GM21381 (cell line): ENCODE measurements at regions not wholly inside any gene's neighbourhood (a gene's known extent, or its start where the extent isn't known, plus 50 kb on each side); places are given as distances from the start of the nearest gene placed in this dataset.
"Not testable (repeated sequence)": the region's sequence is repeated elsewhere in the genome, so short reads cannot be mapped to it uniquely, and the experiment has no call there.

Source experiments
- ATAC-seq: cut with Tn5 transposase; IDR thresholded peaks from one replicate; pipeline ENCODE4 v1.9.1; 2021; ENCODE audit warnings: mild to moderate bottlenecking, moderate library complexity; ENCODE audit not compliant: unreplicated experiment

GRCh38 chr9:754150-754931 is 87.2 kb upstream of the DMRT1 start:
- ATAC-seq, result no peak

- peak; percentile 48 for ATAC-seq
Observed at GRCh38 chr9:755454-756381, 85.8 kb upstream of the DMRT1 start.

GRCh38 chr9:757246-757881 is 84.1 kb upstream of the DMRT1 start:
- ATAC-seq, result no peak

GRCh38 chr9:758146-758545 is 83.4 kb upstream of the DMRT1 start:
- no peak for ATAC-seq

GRCh38 chr9:759541-759940 is 82.0 kb upstream of the DMRT1 start:
- no peak for ATAC-seq

DNA sequence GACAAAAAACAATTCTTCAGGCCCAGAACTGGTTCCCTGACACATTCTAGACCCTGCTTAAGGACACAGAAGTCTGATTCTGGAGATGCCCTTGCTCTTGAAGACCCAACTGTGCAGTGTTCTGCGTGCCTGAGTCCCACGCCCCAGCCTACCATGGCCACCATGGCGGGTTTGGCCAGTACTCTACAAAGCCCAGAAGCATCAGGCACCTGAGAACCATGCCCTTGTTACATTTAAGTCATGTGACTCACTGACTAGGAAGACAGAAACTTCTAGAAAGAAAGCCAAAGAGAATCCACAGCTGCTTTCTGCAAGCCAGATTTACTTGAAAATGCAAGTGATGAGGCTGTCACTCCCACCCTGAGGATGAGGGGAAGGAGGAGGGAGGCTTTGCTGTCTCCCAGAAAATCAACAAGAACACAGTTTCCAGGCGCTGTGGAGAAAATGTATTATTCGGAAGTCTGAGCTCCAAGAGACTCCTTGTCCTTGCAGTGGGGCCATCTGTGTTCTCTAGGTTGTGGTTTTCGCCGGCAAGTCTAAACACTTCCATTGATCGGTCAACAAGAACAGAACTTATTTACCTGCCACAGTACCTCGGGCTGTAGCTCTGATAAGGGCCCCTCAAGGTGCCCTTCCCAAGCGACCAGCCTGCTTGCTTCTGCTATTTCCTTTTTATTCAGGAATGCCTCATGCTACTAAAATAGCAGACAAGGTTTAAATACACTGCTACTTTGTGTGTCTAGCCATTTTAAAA is 81.3 kb upstream of the DMRT1 start:
- no peak for ATAC-seq

DNA sequence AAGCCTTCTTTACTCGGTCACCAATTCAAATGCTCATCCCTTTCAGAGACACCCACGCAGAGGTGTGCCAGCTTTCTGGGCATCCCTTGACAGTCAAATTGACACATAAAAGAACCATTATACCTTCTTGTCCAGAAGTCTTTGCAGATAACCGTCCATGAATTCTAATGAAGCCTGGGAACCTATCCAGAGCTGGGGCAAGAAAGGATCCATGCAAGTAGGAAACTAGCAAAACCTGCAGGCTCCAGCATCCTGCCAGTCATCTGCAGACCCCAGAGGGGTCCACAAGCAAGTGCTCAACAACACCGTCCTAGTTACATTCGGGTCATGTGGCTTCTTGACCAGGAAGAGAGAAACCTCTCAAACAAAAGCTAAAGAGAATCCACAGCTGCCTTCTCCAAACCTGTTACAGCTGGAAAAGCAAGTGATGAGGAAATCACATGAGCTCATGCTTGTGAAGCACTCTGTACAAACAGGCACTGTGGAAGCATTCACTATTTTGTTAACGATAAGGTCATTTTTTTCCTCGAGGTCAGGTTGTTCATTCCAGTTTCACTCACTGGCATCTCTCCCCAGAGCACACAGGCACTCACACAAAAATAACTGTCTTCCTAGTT is 80.2 kb upstream of the DMRT1 start:
- ATAC-seq, result no peak

GRCh38 chr9:761793-762560 is 79.5 kb upstream of the DMRT1 start:
- no peak for ATAC-seq

- ATAC-seq, result no peak
Observed at GRCh38 chr9:763692-764091, 77.8 kb upstream of the DMRT1 start.

DNA sequence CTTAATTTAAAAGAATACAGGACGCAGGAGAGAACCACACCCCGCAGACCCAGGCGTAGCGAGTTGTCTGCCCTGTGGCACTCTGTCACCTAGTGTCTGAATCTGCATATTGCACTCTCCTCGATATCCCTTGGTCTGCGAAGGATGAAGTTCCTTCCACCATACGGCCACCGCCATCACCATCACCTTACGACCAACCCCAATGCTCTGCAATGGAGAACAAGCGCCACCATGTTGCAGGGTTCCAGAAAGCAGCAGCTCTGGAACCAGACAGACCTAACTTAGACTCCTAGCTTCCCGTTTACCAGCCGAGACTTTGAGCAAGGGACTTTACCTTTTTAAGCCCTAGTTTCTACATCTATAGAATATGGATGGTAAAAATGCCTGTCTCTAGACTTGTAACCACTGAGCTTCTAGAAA is 77.4 kb upstream of the DMRT1 start:
- no peak for ATAC-seq

- no peak for ATAC-seq
Observed at GRCh38 chr9:764986-765385, 76.5 kb upstream of the DMRT1 start.

- not testable (repeated sequence) for ATAC-seq
Observed at GRCh38 chr9:767061-767561, 74.4 kb upstream of the DMRT1 start.

DNA sequence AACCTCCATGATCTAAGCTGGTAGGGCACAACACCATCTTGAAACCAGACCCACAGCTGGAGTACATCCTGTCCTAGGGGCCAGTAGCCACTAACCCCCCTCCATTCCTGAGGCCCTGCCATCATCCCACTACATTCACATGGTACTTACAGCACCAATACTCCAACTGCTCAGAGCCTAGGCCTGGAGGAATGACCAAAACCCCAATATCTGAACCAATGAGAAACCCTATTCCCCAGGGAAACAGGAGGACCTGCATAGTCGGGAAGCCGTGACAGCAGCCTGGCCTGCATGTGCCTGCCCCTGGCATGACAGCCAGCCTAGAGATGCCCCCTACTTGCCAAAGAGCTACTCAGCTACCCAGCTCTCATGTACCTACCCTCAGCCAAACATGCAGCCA is 65.4 kb upstream of the DMRT1 start:
- no peak for ATAC-seq

DNA sequence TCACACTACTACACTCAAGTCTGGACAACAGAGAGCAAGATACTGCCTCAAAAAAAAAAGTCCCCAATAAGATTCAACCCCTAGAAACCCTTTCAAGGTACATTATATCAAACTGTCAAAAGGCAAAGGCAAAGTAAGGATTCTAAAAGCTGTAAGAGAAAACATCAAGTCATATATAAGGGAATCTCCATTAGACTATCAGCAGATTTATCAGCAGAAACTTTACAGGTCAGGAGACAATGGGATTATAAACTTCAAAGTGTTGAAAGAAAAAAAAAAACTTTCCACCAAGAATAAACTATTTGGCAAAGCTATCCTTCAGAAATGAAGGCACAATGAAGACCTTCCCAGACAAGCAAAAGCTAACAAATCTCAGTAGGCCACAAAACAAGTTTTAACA is 63.5 kb upstream of the DMRT1 start:
- no peak for ATAC-seq

GRCh38 chr9:784202-784601 is 57.3 kb upstream of the DMRT1 start:
- no peak for ATAC-seq

GRCh38 chr9:784916-785315 is 56.6 kb upstream of the DMRT1 start:
- ATAC-seq, result no peak

DNA sequence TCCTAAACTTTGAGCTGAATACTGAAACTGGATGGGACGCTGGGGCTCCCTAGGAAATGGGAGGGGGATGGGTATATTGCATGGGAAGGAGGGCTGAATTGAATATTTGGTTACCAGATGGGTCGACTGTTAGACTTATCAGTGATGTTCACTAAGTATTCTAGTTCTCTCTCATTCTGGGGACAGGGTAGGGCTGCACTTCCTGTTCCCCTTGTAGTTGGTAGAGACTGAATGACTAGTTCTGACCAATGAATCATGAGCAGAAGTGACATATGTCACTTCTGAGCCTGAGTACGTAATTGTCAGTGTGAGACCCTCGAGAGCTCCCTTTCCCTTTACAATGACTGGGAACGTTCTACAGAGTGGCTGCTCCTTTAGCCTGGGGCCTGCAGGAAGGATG is 55.5 kb upstream of the DMRT1 start:
- no peak for ATAC-seq

DNA sequence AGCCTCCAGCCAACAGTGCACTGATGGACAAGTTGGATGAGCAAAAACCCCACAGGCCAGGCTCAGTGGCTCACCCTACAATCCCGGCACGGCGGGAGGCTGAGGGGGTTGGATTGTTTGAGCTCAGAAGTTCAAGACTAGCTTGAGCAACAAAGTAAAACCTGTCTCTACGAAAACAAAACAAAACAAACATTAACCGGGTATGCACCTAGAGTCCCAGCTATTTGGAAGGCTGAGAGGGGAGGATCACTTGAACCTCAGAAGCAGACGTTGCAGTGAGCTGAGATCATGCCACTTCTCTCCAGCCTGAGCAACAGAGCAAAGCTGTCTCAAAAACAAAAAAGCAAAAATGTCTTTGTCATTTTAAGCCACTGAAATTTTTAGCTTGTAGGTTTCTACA is 55.1 kb upstream of the DMRT1 start:
- no peak for ATAC-seq

DNA sequence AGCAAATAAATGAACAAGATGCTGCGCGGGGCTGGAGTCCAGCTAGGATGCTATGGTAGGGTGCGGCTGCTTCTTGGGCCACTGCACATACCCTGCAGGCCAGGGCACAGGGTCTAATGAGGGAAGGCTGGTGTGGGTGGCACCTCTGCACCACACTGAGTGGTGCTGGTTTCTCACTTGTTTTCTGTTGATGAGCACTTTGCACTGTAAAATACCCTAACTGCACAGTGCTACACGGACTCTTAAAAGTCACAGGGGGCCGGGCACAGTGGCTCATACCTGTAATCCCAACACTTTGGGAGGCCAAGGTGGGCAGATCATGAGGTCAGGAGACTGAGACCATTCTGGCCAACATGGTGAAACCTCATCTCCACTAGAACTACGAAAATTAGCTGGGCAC is 52.7 kb upstream of the DMRT1 start:
- no peak for ATAC-seq
